GM12878 (cell line): ENCODE measurements at regions not wholly inside any gene's neighbourhood (a gene's known extent, or its start where the extent isn't known, plus 50 kb on each side); places are given as distances from the start of the nearest gene placed in this dataset.

Source experiments
- ATAC-seq: fragments of 200-7000 bp; cut with Tn5 transposase; 3 replicates; pipeline ENCODE4 v1.9.1; 2020; ENCODE audit warnings: mild to moderate bottlenecking, moderate library complexity
- BruUV-seq: library from RNA; stranded (reverse); fragments of 400-500 nt; replicated peaks from 2 replicates; lab custom pipeline; 2021; lab: Mats Ljungman, UMichigan
- CTCF ChIA-PET: fragments of 300-600 bp; sonication (Branson Sonifier 250); formaldehyde crosslinking; extraction: SDS; loops from one replicate; lab custom pipeline; 2021; ENCODE audit warnings: inconsistent platforms; lab: Yijun Ruan, JAX
- POLR2A ChIA-PET: fragments of 350-600 bp; formaldehyde crosslinking; extraction: SDS; loops from one replicate; lab custom pipeline; 2021; ENCODE audit warnings: inconsistent platforms; lab: Charles Lee
- RAD21 ChIA-PET: fragments of 300-600 bp; sonication (Branson Sonifier 250); formaldehyde crosslinking; loops from one replicate; lab custom pipeline; 2023; ENCODE audit warnings: antibody characterized with exemption; ENCODE audit not compliant: unreplicated experiment; lab: Charles Lee
- SMC1A ChIA-PET: fragments of 300-600 bp; sonication (Branson Sonifier 250); formaldehyde crosslinking; loops from one replicate; lab custom pipeline; 2023; ENCODE audit not compliant: unreplicated experiment, uncharacterized antibody; lab: Charles Lee
- DNase-seq: peaks from one replicate; pipeline ENCODE4 v3.0.0-alpha.2; 2011; ENCODE audit warnings: low read depth, low spot score
- FAIRE-seq: peaks from 3 replicates; lab custom pipeline; 2011; peaks lifted over from hg19 to GRCh38; lab: Jason Lieb, UNC
- H2AFZ ChIP-seq: 2 replicates; pipeline ENCODE4 v1.6.0; 2011; ENCODE audit warnings: low read depth, low read length, control low read depth; ENCODE audit not compliant: control insufficient read depth
- H3K27ac ChIP-seq: 2 replicates; pipeline ENCODE4 v1.5.1; 2011; ENCODE audit warnings: control low read depth; ENCODE audit not compliant: control insufficient read depth, insufficient read depth
- H3K27me3 ChIP-seq, 2 experiments: replicated peaks in 1 of 2; 2 replicates each; pipeline versions ENCODE4 v1.6.0 to v1.6.1; 2011; ENCODE audit warnings: low read length in 1 of 2; ENCODE audit not compliant: control insufficient read depth in 2 of 2, insufficient read depth in 2 of 2
- H3K36me3 ChIP-seq, 2 experiments: 2 replicates each; pipeline ENCODE4 v1.5.1; 2011; ENCODE audit warnings: low read length in 1 of 2; ENCODE audit not compliant: control insufficient read depth in 2 of 2, insufficient read depth in 2 of 2
- H3K4me1 ChIP-seq: 2 replicates; pipeline ENCODE4 v1.6.1; 2011; ENCODE audit warnings: mild to moderate bottlenecking, low read length, moderate library complexity, mixed read lengths; ENCODE audit not compliant: control insufficient read depth, insufficient read depth
- H3K4me2 ChIP-seq: 2 replicates; pipeline ENCODE4 v1.6.0; 2011; ENCODE audit warnings: control low read depth; ENCODE audit not compliant: control insufficient read depth, insufficient read depth
- H3K4me3 ChIP-seq: fragments of 200-600 bp; sonication (generic); 2 replicates; pipeline ENCODE4 v1.5.1; 2016
- H3K79me2 ChIP-seq: 2 replicates; pipeline ENCODE4 v1.6.0; 2011; ENCODE audit warnings: low read length; ENCODE audit not compliant: control insufficient read depth, insufficient read depth
- H3K9ac ChIP-seq: 2 replicates; pipeline ENCODE4 v1.8.0; 2011; ENCODE audit warnings: low read length, control low read depth, mixed read lengths; ENCODE audit not compliant: control insufficient read depth, insufficient read depth
- H3K9me3 ChIP-seq: replicated peaks from 3 replicates; pipeline ENCODE4 v1.5.1; 2011; ENCODE audit warnings: mild to moderate bottlenecking, low read length; ENCODE audit not compliant: control insufficient read depth, insufficient read depth
- H4K20me1 ChIP-seq: 2 replicates; pipeline ENCODE4 v1.6.0; 2011; ENCODE audit not compliant: control insufficient read depth, insufficient read depth
- ATF7 ChIP-seq: fragments of 450-650 bp; IDR thresholded peaks from 2 replicates; pipeline ENCODE4 v1.6.1; 2016; ENCODE audit warnings: low read depth, mild to moderate bottlenecking
- CBX5 ChIP-seq: sonication (generic); IDR thresholded peaks from 2 replicates; pipeline ENCODE4 v1.6.1; 2016; ENCODE audit warnings: low read depth, moderate library complexity, mild to moderate bottlenecking, inconsistent platforms
- CHD1 ChIP-seq: IDR thresholded peaks from 2 replicates; pipeline ENCODE4 v1.6.1; 2012; ENCODE audit warnings: low read depth, low read length, improper control_type of control experiment
- ESRRA ChIP-seq: IDR thresholded peaks from 2 replicates; pipeline ENCODE4 v1.6.1; 2012; ENCODE audit warnings: mild to moderate bottlenecking, low read length, improper control_type of control experiment
- EZH2 ChIP-seq: IDR thresholded peaks from 2 replicates; pipeline ENCODE4 v1.6.1; 2012; ENCODE audit warnings: low read depth, mild to moderate bottlenecking, control low read depth, inconsistent platforms, low read length, borderline replicate concordance; ENCODE audit not compliant: control insufficient read depth
- FOXM1 ChIP-seq: IDR thresholded peaks from 2 replicates; pipeline ENCODE4 v1.6.1; 2012; ENCODE audit warnings: low read depth, mild to moderate bottlenecking, inconsistent platforms, low read length, moderate library complexity
- KLF5 ChIP-seq: fragments of 450-650 bp; IDR thresholded peaks from 2 replicates; pipeline ENCODE4 v1.6.1; 2014; ENCODE audit warnings: mild to moderate bottlenecking; ENCODE audit not compliant: partially characterized antibody
- NKRF ChIP-seq: fragments of 450-650 bp; conservative IDR thresholded peaks from 2 replicates; pipeline ENCODE4 v1.6.1; 2017; ENCODE audit warnings: mild to moderate bottlenecking, moderate library complexity
- NR2C2 ChIP-seq: IDR thresholded peaks from 2 replicates; pipeline ENCODE4 v1.6.1; 2011; ENCODE audit warnings: borderline replicate concordance, low read depth; ENCODE audit not compliant: control insufficient read depth, insufficient read length
- PBX3 ChIP-seq: IDR thresholded peaks from 2 replicates; pipeline ENCODE4 v1.6.1; 2011; ENCODE audit warnings: mild to moderate bottlenecking, low read depth, low read length, moderate library complexity; ENCODE audit not compliant: insufficient replicate concordance
- PKNOX1 ChIP-seq: fragments of 450-650 bp; IDR thresholded peaks from 2 replicates; pipeline ENCODE4 v1.6.1; 2016; ENCODE audit warnings: mild to moderate bottlenecking
- POLR2A ChIP-seq: IDR thresholded peaks from 2 replicates; pipeline ENCODE4 v1.6.1; 2011; ENCODE audit warnings: low read depth, mild to moderate bottlenecking, low read length
- RCOR1 ChIP-seq: conservative IDR thresholded peaks from 2 replicates; pipeline ENCODE4 v1.6.1; 2012; ENCODE audit warnings: low read depth, low read length, improper control_type of control experiment
- STAT3 ChIP-seq: IDR thresholded peaks from 2 replicates; pipeline ENCODE4 v1.6.1; 2011; ENCODE audit warnings: low read depth, low read length, improper control_type of control experiment
- ZNF622 ChIP-seq: fragments of 450-650 bp; IDR thresholded peaks from 2 replicates; pipeline ENCODE4 v1.6.1; 2017; ENCODE audit warnings: mild to moderate bottlenecking, inconsistent platforms
- ZZZ3 ChIP-seq: IDR thresholded peaks from 2 replicates; pipeline ENCODE4 v1.6.1; 2011; ENCODE audit warnings: low read depth; ENCODE audit not compliant: control insufficient read depth, insufficient read length
- WGBS: methylation state at CpG from one replicate; pipeline ENCODE4 v1.1.6; 2016; ENCODE audit warnings: low lambda C conversion rate; ENCODE audit not compliant: insufficient replicate concordance, insufficient coverage; ENCODE audit errors: missing lambda C conversion rate; 5-methylcytosine and 5-hydroxymethylcytosine counted together
- in situ Hi-C: fragments of 300-500 bp; cut with MboI; formaldehyde crosslinking; loops from 9 replicates; pipeline ENCODE4 v1.14.3; 2018; ENCODE audit warnings: mixed read lengths
- intact Hi-C: fragments of 100-400 bp; cut with micrococcal nuclease; formaldehyde crosslinking; loops from one replicate; pipeline ENCODE4 v1.14.2; 2022; ENCODE audit not compliant: unreplicated experiment

- TF ChIP-seq NKRF (no peak), ZNF622 (no peak), ATF7 (no peak), FOXM1 (no peak), ESRRA (no peak), NR2C2 (no peak), CHD1 (no peak), EZH2 (no peak), STAT3 (no peak)
These were observed 1049.4 kb upstream of the NUDT12 start (continued) for GRCh38 chr5:104612005-104612404.

GRCh38 chr5:104611135-104611767 lies 1048.7 kb upstream of the NUDT12 start:
- Histone ChIP-seq H3K9me3 (no peaks in the 10 kb centered on the region), H3K27me3 (no peaks in the 10 kb centered on the region; a peak in 1 of 4 replicates), H3K4me2 (no peak overlapping the region), H3K9ac (no peak overlapping the region), H2AFZ (no peak overlapping the region), H3K27ac (no peak overlapping the region), H4K20me1 (no peaks in the 10 kb centered on the region), H3K79me2 (no peaks in the 10 kb centered on the region), H3K4me3 (no peak overlapping the region), H3K4me1 (no peaks in the 10 kb centered on the region), H3K36me3 (no peaks in the 10 kb centered on the region)
- no peak for ATAC-seq
- 17% methylated on average over 6 of the region's 6 CpGs for WGBS
- RAD21 ChIA-PET = no interaction called here
- in situ Hi-C loops (no loop called here), intact Hi-C loops (no loop called here)
- no TSS peak for BruUV-seq
- FAIRE-seq = no peak
- TF ChIP-seq KLF5 (no peak), CBX5 (no peak), PKNOX1 (no peak), PBX3 (no peak), POLR2A (no peak), RCOR1 (no peak), ZZZ3 (no peak)
- CTCF ChIA-PET = no interaction called here
- POLR2A ChIA-PET = interaction anchor here (0.5 kb wide), 1 partner anchor 1356 kb away, joined by 3 read pairs; no protein-coding TSS in a partner anchor
- DNase-seq = no peak
- SMC1A ChIA-PET = no interaction called here
